Astrocyte (in vitro differentiated cells and primary cell): ENCODE measurements at regions not wholly inside any gene's neighbourhood (a gene's known extent, or its start where the extent isn't known, plus 50 kb on each side); places are given as distances from the start of the nearest gene placed in this dataset.

Experiments
- DNase-seq: peaks from one replicate; pipeline ENCODE4 v3.0.0-alpha.2; 2010; ENCODE audit warnings: low read depth
- FAIRE-seq: peaks from 2 replicates; lab custom pipeline; 2011; peaks lifted over from hg19 to GRCh38; lab: Jason Lieb, UNC
- H2AFZ ChIP-seq: 2 replicates; pipeline ENCODE4 v1.6.0; 2012; ENCODE audit warnings: low read depth, low read length, inconsistent platforms
- H3K27ac ChIP-seq: 2 replicates; pipeline ENCODE4 v1.5.1; 2011; ENCODE audit warnings: low read depth, low read length, inconsistent platforms
- H3K27me3 ChIP-seq: 2 replicates; pipeline ENCODE4 v1.6.0; 2011; ENCODE audit warnings: low read length, inconsistent platforms; ENCODE audit not compliant: insufficient read depth
- H3K36me3 ChIP-seq: 2 replicates; pipeline ENCODE4 v1.5.1; 2011; ENCODE audit warnings: low read length, inconsistent platforms; ENCODE audit not compliant: insufficient read depth
- H3K4me1 ChIP-seq: 2 replicates; pipeline ENCODE4 v1.5.1; 2011; ENCODE audit warnings: low read length, inconsistent platforms; ENCODE audit not compliant: insufficient read depth
- H3K4me2 ChIP-seq: 2 replicates; pipeline ENCODE4 v1.6.0; 2012; ENCODE audit warnings: low read length, inconsistent platforms
- H3K4me3 ChIP-seq: 2 replicates; pipeline ENCODE4 v1.5.1; 2011; ENCODE audit warnings: low read depth, mild to moderate bottlenecking, low read length, inconsistent platforms; ENCODE audit not compliant: insufficient read depth
- H3K79me2 ChIP-seq: 2 replicates; pipeline ENCODE4 v1.6.0; 2012; ENCODE audit warnings: mild to moderate bottlenecking, low read length, inconsistent platforms; ENCODE audit not compliant: insufficient read depth
- H3K9ac ChIP-seq: 2 replicates; pipeline ENCODE4 v1.6.0; 2012; ENCODE audit warnings: mild to moderate bottlenecking, low read length, inconsistent platforms
- H3K9me3 ChIP-seq: 2 replicates; pipeline ENCODE4 v1.5.1; 2012; ENCODE audit warnings: low read depth, mild to moderate bottlenecking, low read length, inconsistent platforms; ENCODE audit not compliant: insufficient read depth
- H4K20me1 ChIP-seq: 2 replicates; pipeline ENCODE4 v1.6.0; 2012; ENCODE audit warnings: low read length, inconsistent platforms; ENCODE audit not compliant: insufficient read depth
- H3K27ac Mint-ChIP-seq: one replicate; pipeline ENCODE4 v1.8.0; 2021; ENCODE audit warnings: mild to moderate bottlenecking, mixed read lengths; ENCODE audit not compliant: unreplicated experiment
- H3K27me3 Mint-ChIP-seq: one replicate; pipeline ENCODE4 v1.8.0; 2021; ENCODE audit warnings: low read depth, mixed read lengths; ENCODE audit not compliant: unreplicated experiment
- H3K36me3 Mint-ChIP-seq: one replicate; pipeline ENCODE4 v1.8.0; 2021; ENCODE audit warnings: low read depth, mixed read lengths; ENCODE audit not compliant: unreplicated experiment
- H3K4me1 Mint-ChIP-seq: one replicate; pipeline ENCODE4 v1.8.0; 2021; ENCODE audit warnings: low read depth, mixed read lengths; ENCODE audit not compliant: unreplicated experiment
- H3K4me3 Mint-ChIP-seq: one replicate; pipeline ENCODE4 v1.8.0; 2021; ENCODE audit warnings: mild to moderate bottlenecking, moderate library complexity, mixed read lengths; ENCODE audit not compliant: unreplicated experiment
- H3K9me3 Mint-ChIP-seq: one replicate; pipeline ENCODE4 v1.8.0; 2021; ENCODE audit warnings: mild to moderate bottlenecking, mixed read lengths; ENCODE audit not compliant: unreplicated experiment
- EZH2 ChIP-seq: IDR thresholded peaks from 2 replicates; pipeline ENCODE4 v1.6.1; 2012; ENCODE audit warnings: mild to moderate bottlenecking, low read length, inconsistent platforms; ENCODE audit not compliant: insufficient read depth
- TF ChIP-seq, protein P1 (sequence below): IDR thresholded peaks from 2 replicates; pipeline ENCODE4 v1.5.1; 2011; ENCODE audit warnings: low read depth, mild to moderate bottlenecking, inconsistent platforms, low read length, moderate library complexity; ENCODE audit not compliant: insufficient read depth

DNA sequence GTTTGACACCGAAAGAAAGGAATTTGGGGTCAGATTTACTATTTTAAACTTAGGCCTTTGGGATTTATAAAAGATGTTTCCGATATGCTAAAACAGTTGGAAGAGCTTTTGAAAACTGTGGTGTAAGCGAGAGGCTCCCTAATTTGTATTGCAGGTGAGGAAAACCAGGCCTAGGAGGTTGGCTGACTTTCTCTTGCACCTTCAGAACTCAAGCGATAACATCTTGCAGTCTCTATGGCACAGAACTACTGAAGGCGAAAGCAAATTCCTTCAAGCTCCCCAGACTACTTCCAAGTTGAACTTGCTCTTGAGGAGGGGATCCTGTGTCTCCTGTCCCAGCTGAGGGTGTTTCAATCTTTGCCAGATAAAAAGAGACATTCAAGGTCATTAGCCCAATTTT lies 685.7 kb downstream of the ADGRL2 start:
- Histone ChIP-seq H3K9me3 (no peaks in the 10 kb centered on the region), H3K4me1 (peaks cover 6% of the 10 kb centered on the region), H3K36me3 (no peaks in the 10 kb centered on the region), H4K20me1 (no peaks in the 10 kb centered on the region), H3K79me2 (no peaks in the 10 kb centered on the region), H2AFZ (no peak overlapping the region), H3K27me3 (no peaks in the 10 kb centered on the region), H3K27ac (no peak overlapping the region), H3K4me2 (no peak overlapping the region), H3K9ac (no peak overlapping the region), H3K4me3 (no peak overlapping the region)
- no peak for DNase-seq
- H3K27ac Mint-ChIP-seq: no peak overlapping the region
- H3K4me3 Mint-ChIP-seq: no peak overlapping the region
- H3K9me3 Mint-ChIP-seq: no peaks in the 10 kb centered on the region
- no peaks in the 10 kb centered on the region for H3K36me3 Mint-ChIP-seq
- TF ChIP-seq, protein P1, sequence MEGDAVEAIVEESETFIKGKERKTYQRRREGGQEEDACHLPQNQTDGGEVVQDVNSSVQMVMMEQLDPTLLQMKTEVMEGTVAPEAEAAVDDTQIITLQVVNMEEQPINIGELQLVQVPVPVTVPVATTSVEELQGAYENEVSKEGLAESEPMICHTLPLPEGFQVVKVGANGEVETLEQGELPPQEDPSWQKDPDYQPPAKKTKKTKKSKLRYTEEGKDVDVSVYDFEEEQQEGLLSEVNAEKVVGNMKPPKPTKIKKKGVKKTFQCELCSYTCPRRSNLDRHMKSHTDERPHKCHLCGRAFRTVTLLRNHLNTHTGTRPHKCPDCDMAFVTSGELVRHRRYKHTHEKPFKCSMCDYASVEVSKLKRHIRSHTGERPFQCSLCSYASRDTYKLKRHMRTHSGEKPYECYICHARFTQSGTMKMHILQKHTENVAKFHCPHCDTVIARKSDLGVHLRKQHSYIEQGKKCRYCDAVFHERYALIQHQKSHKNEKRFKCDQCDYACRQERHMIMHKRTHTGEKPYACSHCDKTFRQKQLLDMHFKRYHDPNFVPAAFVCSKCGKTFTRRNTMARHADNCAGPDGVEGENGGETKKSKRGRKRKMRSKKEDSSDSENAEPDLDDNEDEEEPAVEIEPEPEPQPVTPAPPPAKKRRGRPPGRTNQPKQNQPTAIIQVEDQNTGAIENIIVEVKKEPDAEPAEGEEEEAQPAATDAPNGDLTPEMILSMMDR: no peak
- no peak for TF ChIP-seq EZH2
- FAIRE-seq: no peak
- peaks cover 11% of the 10 kb centered on the region for H3K4me1 Mint-ChIP-seq
- no peaks in the 10 kb centered on the region for H3K27me3 Mint-ChIP-seq

DNA sequence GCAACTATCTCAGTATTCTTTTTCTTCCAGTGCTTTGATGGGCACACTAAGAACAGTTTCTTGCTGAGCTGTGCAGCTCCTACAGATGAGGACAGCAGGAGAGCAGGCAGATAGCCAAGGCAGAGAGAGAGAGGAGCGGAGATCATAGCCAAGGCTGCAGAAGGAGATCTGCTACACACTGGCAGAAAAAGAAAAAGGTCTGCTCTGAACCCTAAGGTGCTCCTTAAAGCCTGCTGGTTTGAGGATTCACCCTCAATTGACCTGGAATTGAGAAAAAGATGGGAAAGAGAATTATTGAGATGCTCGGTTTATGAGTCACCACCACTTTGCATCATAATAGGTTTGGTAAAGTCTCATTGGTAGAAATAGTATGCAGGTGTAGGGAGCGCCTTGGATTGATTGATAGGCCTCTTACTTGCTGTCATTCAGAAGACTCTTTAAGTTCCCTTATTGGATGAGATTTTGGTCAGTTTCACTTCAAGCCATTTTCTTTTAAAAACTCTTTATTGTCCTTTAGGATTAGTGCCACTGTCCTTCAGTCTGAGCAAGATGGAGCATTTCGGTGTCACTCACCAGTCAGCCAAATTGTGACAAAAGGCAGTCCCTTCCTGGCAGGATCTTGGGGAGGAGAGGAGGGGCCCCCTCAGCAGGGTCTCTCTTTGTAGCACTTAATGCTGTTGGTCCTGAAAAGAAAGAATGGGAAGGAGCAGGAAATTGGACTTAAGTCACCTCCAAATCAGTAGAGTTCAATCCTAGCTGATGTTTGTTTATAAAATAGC lies 685.0 kb downstream of the ADGRL2 start:
- peak; percentile 39 for DNase-seq
- no peaks in the 10 kb centered on the region for H3K27me3 Mint-ChIP-seq
- Histone ChIP-seq H3K9me3 (no peaks in the 10 kb centered on the region), H3K4me1 (peaks cover 6% of the 10 kb centered on the region), H3K4me2 (peak overlapping the region; percentile 3), H3K27me3 (no peaks in the 10 kb centered on the region), H3K27ac (no peak overlapping the region), H3K36me3 (no peaks in the 10 kb centered on the region), H3K4me3 (no peak overlapping the region), H3K9ac (no peak overlapping the region), H3K79me2 (no peaks in the 10 kb centered on the region), H2AFZ (no peak overlapping the region), H4K20me1 (no peaks in the 10 kb centered on the region)
- FAIRE-seq: no peak
- no peak overlapping the region for H3K4me3 Mint-ChIP-seq
- no peaks in the 10 kb centered on the region for H3K9me3 Mint-ChIP-seq
- H3K27ac Mint-ChIP-seq: peak overlapping the region; percentile 30
- H3K36me3 Mint-ChIP-seq: no peaks in the 10 kb centered on the region
- TF ChIP-seq EZH2: no peak
- peaks cover 11% of the 10 kb centered on the region for H3K4me1 Mint-ChIP-seq

DNA sequence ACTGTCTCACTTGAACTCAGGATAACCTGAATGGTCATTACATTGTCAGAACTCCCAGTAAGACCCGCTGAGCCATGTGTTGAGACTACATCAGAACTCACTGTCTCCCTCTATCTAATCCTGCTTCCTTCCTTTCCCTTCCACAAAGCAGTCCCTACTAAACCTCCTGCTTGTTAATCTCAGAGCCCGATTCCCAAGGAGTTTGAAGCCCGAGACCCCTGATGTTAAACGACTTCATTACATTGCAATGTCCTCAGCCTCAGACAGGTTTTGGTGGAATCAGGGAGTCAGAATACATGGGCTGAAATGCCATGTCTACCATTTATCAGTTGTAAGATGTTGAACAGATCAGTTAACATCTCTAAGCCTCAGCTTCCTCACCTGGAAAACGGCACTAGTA lies 682.4 kb downstream of the ADGRL2 start:
- Histone ChIP-seq H3K36me3 (no peaks in the 10 kb centered on the region), H2AFZ (no peak overlapping the region), H3K79me2 (no peaks in the 10 kb centered on the region), H4K20me1 (no peaks in the 10 kb centered on the region), H3K27ac (no peak overlapping the region), H3K4me2 (no peak overlapping the region), H3K9ac (no peak overlapping the region), H3K9me3 (no peaks in the 10 kb centered on the region), H3K4me3 (no peak overlapping the region), H3K27me3 (no peaks in the 10 kb centered on the region), H3K4me1 (peaks cover 6% of the 10 kb centered on the region)
- Mint-ChIP-seq H3K4me3 (no peak overlapping the region), H3K27me3 (peaks cover 6% of the 10 kb centered on the region), H3K4me1 (peaks cover 11% of the 10 kb centered on the region), H3K27ac (no peak overlapping the region), H3K36me3 (no peaks in the 10 kb centered on the region), H3K9me3 (no peaks in the 10 kb centered on the region)
- FAIRE-seq: no peak
- TF ChIP-seq, protein P1: no peak
- TF ChIP-seq EZH2: no peak
- no peak for DNase-seq
